Gastrocnemius medialis (tissue), 4 donors: ENCODE measurements at regions not wholly inside any gene's neighbourhood (a gene's known extent, or its start where the extent isn't known, plus 50 kb on each side); places are given as distances from the start of the nearest gene placed in this dataset.

Experiments used
- ATAC-seq, 2 donors: fragments of 150-250 bp; one replicate each; pipeline ENCODE4 v1.9.1; 2016
- DNase-seq, 2 donors: peaks; one replicate each; pipeline ENCODE4 v3.0.0-alpha.2; 2019
- H3K27ac ChIP-seq, 4 donors: fragments of 200-600 bp; sonication (generic); 1 replicate in 1 of 4; 2 replicates in 3 of 4; pipeline ENCODE4 v1.5.1; 2016 to 2018; ENCODE audit warnings: mild to moderate bottlenecking in 2 of 4, moderate library complexity in 1 of 4
- H3K27me3 ChIP-seq, 3 donors: fragments of 200-600 bp; sonication (generic) in 2 of 3; 1 replicate in 1 of 3; 2 replicates in 2 of 3; pipeline versions ENCODE4 v1.5.1 to v1.6.0; 2016 to 2019; ENCODE audit warnings: mild to moderate bottlenecking in 1 of 3, moderate library complexity in 1 of 3
- H3K36me3 ChIP-seq, 2 donors: fragments of 200-600 bp; sonication (generic) in 1 of 2; one replicate each; pipeline ENCODE4 v1.5.1; 2017 to 2018
- H3K4me1 ChIP-seq, 2 donors: fragments of 200-600 bp; sonication (generic) in 1 of 2; one replicate each; pipeline ENCODE4 v1.5.1; 2016 to 2017; ENCODE audit warnings: mild to moderate bottlenecking in 2 of 2
- H3K4me3 ChIP-seq, 4 donors: fragments of 200-600 bp; sonication (generic) in 3 of 4; 1 replicate in 1 of 4; 2 replicates in 3 of 4; pipeline ENCODE4 v1.5.1; 2016 to 2019; ENCODE audit warnings: mild to moderate bottlenecking in 2 of 4
- H3K9me3 ChIP-seq, 3 donors: fragments of 200-600 bp; sonication (generic) in 2 of 3; 1 replicate in 1 of 3; 2 replicates in 2 of 3; pipeline ENCODE4 v1.5.1; 2016 to 2019
- CTCF ChIP-seq, 5 experiments: fragments of 450-650 bp in 3 of 5; fragments of 200-600 bp in 2 of 5; sonication (generic) in 2 of 5; IDR thresholded peaks in 4 of 5; conservative IDR thresholded peaks in 1 of 5; 1 replicate in 4 of 5; 2 replicates in 1 of 5; pipeline ENCODE4 v1.5.1; 2016 to 2019; ENCODE audit warnings: antibody characterized with exemption in 5 of 5, mild to moderate bottlenecking in 3 of 5, moderate library complexity in 3 of 5
- POLR2A ChIP-seq, 2 donors: fragments of 450-650 bp; IDR thresholded peaks; one replicate each; pipeline ENCODE4 v1.6.1; 2017; ENCODE audit warnings: antibody characterized with exemption in 2 of 2, mild to moderate bottlenecking in 2 of 2, moderate library complexity in 2 of 2
- in situ Hi-C, 4 donors: fragments of 200-750 bp; cut with MboI; loops; one replicate each; pipeline versions ENCODE4 v1.15.0 to v1.8.0; 2017; ENCODE audit warnings: low sequenced_read_pairs in 4 of 4
- intact Hi-C: fragments of 100-400 bp; cut with DNase I; formaldehyde crosslinking; loops from one replicate; pipeline ENCODE4 v1.15.1; 2023; ENCODE audit warnings: low total_unique reads

DNA sequence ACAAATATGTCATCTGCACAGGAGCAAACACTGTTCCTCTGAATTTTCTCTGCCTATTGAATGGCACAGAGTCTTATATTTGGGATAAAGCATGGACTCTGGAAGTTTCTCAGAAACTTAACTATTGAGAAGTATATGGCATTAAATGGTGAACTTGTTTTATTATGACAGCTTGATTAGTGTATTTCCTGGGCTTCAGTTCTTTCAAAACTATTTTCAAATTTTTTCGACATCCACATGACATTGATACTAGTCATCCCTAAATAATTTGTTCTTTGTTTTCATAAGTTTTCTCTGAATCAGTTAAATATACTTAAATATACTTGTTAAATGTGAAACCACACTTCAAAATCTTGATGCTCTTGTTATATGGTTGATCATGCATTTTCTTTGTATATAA, 144.0 kb upstream of the TSHZ2 start:
- no peak for ATAC-seq
- no peaks in the 10 kb centered on the region for H3K27me3 ChIP-seq
- TF ChIP-seq POLR2A (IDR thresholded peaks at IDR 0.05) (no peak), CTCF (IDR thresholded peaks at IDR 0.05 in 4 of 5, conservative IDR thresholded peaks at IDR 0.05 in 1 of 5) (no peak)
- H3K36me3 ChIP-seq: no peaks in the 10 kb centered on the region
- no peaks in the 10 kb centered on the region for H3K9me3 ChIP-seq
- intact Hi-C loops: no loop called here
- no peak overlapping the region for H3K27ac ChIP-seq
- in situ Hi-C loops: no loop called here
- DNase-seq: no peak
- no peaks in the 10 kb centered on the region for H3K4me1 ChIP-seq
- no peak overlapping the region for H3K4me3 ChIP-seq

DNA sequence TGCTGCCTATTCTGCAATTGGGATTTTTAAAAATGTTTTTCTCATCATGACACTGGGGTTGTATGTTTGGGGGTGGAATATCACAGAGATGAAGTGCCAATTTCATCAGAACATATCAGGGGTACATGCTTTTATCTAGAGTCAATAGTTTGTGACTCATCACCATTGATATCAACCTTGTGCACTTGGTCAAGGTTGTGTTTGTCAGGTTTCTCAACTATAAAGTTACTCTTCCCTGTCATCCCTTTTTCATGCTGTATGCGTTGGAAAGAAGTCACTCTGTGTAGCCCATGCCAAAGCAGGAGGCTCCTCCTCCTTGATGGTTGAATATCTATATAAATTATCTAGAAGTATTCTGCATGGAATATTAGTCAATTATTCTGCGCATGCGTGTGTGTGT, 145.4 kb upstream of the TSHZ2 start:
- in situ Hi-C loops: no loop called here
- intact Hi-C loops: no loop called here
- no peaks in the 10 kb centered on the region for H3K9me3 ChIP-seq
- no peak for DNase-seq
- no peak overlapping the region for H3K27ac ChIP-seq
- ATAC-seq: no peak
- no peak overlapping the region for H3K4me3 ChIP-seq
- H3K36me3 ChIP-seq: no peaks in the 10 kb centered on the region
- H3K27me3 ChIP-seq: no peaks in the 10 kb centered on the region
- TF ChIP-seq CTCF (IDR thresholded peaks at IDR 0.05 in 4 of 5, conservative IDR thresholded peaks at IDR 0.05 in 1 of 5) (no peak), POLR2A (IDR thresholded peaks at IDR 0.05) (no peak)
- H3K4me1 ChIP-seq: no peaks in the 10 kb centered on the region

GRCh38 chr20:52826321-52826720, 145.8 kb upstream of the TSHZ2 start:
- Histone ChIP-seq H3K9me3 (no peaks in the 10 kb centered on the region), H3K4me3 (no peak overlapping the region), H3K27me3 (no peaks in the 10 kb centered on the region), H3K27ac (no peak overlapping the region), H3K36me3 (no peaks in the 10 kb centered on the region), H3K4me1 (no peaks in the 10 kb centered on the region)
- DNase-seq (no peak), ATAC-seq (no peak)
- intact Hi-C loops (no loop called here), in situ Hi-C loops (no loop called here)
- no peak for TF ChIP-seq CTCF (IDR thresholded peaks at IDR 0.05 in 4 of 5, conservative IDR thresholded peaks at IDR 0.05 in 1 of 5)

- no peak for TF ChIP-seq POLR2A (IDR thresholded peaks at IDR 0.05)
- DNase-seq (no peak), ATAC-seq (no peak)
- intact Hi-C loops (no loop called here), in situ Hi-C loops (no loop called here)
- Histone ChIP-seq H3K27ac (no peak overlapping the region), H3K4me1 (no peaks in the 10 kb centered on the region), H3K36me3 (no peaks in the 10 kb centered on the region), H3K9me3 (no peaks in the 10 kb centered on the region), H3K4me3 (no peak overlapping the region), H3K27me3 (no peaks in the 10 kb centered on the region)
These were observed 147.5 kb upstream of the TSHZ2 start for GRCh38 chr20:52824494-52825216.

GRCh38 chr20:52823303-52823702, 148.9 kb upstream of the TSHZ2 start:
- Histone ChIP-seq H3K4me3 (no peak overlapping the region), H3K36me3 (no peaks in the 10 kb centered on the region), H3K4me1 (no peaks in the 10 kb centered on the region), H3K27me3 (no peaks in the 10 kb centered on the region), H3K27ac (no peak overlapping the region), H3K9me3 (no peaks in the 10 kb centered on the region)
- no peak for DNase-seq
- no peak for ATAC-seq
- in situ Hi-C loops (no loop called here), intact Hi-C loops (no loop called here)
- no peak for TF ChIP-seq CTCF (IDR thresholded peaks at IDR 0.05 in 4 of 5, conservative IDR thresholded peaks at IDR 0.05 in 1 of 5)
- TF ChIP-seq POLR2A (IDR thresholded peaks at IDR 0.05): no peak
